Peyer's patch (tissue), 4 donors: ENCODE measurements at regions not wholly inside any gene's neighbourhood (a gene's known extent, or its start where the extent isn't known, plus 50 kb on each side); places are given as distances from the start of the nearest gene placed in this dataset.
A peak's percentile ranks its signal among the peaks of the same experiment; 100 is the strongest.

Experiments used
- CTCF ChIP-seq, 6 experiments: fragments of 450-650 bp in 4 of 6; fragments of 200-600 bp in 2 of 6; sonication (generic) in 1 of 6; IDR thresholded peaks; one replicate each; pipeline ENCODE4 v1.5.1; 2017 to 2019; ENCODE audit warnings: antibody characterized with exemption in 6 of 6, mild to moderate bottlenecking in 3 of 6, moderate library complexity in 1 of 6
- POLR2A ChIP-seq, 2 donors: fragments of 450-650 bp; IDR thresholded peaks; one replicate each; pipeline ENCODE4 v1.5.1; 2017; ENCODE audit warnings: antibody characterized with exemption in 2 of 2, mild to moderate bottlenecking in 2 of 2, moderate library complexity in 2 of 2

DNA sequence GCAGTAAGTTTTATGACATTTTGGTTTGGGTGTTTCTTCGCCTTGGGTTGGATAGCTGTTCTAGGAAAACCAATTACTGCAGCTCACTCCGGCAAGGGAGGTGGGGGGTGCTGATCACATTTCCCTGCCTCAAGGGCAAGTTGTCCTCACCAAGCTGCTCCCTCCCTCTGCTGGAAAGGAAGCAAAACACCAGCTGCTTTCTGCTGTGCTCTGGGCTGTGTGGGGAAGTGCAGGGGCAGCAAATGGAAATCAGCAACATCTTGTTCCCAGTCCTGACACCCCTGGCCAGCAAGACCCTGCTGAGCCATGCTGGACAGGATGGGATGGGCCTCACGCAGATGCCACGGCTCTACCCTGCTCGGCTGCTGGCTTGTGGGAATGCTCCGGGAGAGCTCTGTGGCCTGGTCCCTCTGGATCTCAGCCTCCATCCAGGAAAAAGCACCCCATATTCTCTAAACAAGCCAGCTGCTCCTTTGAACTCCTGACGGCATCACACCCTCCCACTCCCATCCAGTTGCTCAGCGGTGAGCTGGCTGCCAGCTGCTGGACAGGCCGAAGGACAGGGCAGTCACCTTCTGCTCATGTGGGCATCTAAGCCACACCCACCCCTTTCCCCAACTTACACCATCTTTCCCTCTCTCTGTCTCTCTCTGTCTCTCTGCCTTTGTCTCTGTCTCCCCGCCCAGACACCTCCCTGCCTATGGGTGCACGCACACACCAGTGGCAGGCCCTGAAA lies 52.4 kb upstream of the EIF5 start:
- no peak for TF ChIP-seq POLR2A (IDR thresholded peaks at IDR 0.05)
- TF ChIP-seq CTCF (IDR thresholded peaks at IDR 0.05) = peak in 3 of 6 experiments; percentile 50 to 64 (median 58)
